ENCODE measurements at regions not wholly inside any gene's neighbourhood (a gene's known extent, or its start where the extent isn't known, plus 50 kb on each side); places are given as distances from the start of the nearest gene placed in this dataset.

GRCh38 chr9:86837345-86837744, 110.0 kb downstream of the GAS1 start:
- ChIA-PET CTCF (no interaction called here), POLR2A (no interaction called here)
- no peak overlapping the region for H3K4me3 ChIP-seq (ENCODE audit: control insufficient read depth in 1 of 2, extremely low read depth in 1 of 2, low read length in 1 of 2)
- no peaks in the 10 kb centered on the region for H3K9me3 ChIP-seq
- no peak overlapping the region for H3K4me3 Mint-ChIP-seq
- peaks cover 0 to 6% of the 10 kb centered on the region in 2 experiments for H3K27me3 ChIP-seq (replicated peaks in 1 of 2; ENCODE audit: control insufficient read depth in 2 of 2, extremely low read depth in 1 of 2, insufficient read depth in 2 of 2, low read length in 1 of 2)
- H3K36me3 Mint-ChIP-seq, result no peaks in the 10 kb centered on the region
- H3K27me3 Mint-ChIP-seq, result peaks cover 3 to 16% of the 10 kb centered on the region in 2 donors
- no peaks in the 10 kb centered on the region for H3K4me1 Mint-ChIP-seq
- H3K4me1 ChIP-seq (ENCODE audit: control insufficient read depth in 1 of 2, extremely low read depth in 1 of 2, insufficient read depth in 2 of 2, low read length in 2 of 2), result no peaks in the 10 kb centered on the region
- no peak overlapping the region for H3K27ac ChIP-seq (ENCODE audit: low read length)
- H3K9me3 Mint-ChIP-seq, result no peaks in the 10 kb centered on the region
- no peak overlapping the region for H3K27ac Mint-ChIP-seq
- WGBS (ENCODE audit: insufficient coverage), result no CpG with 5 or more reads among the region's 4 CpGs
- ATAC-seq (replicated peaks in 1 of 4) (no peak), DNase-seq (no peak)
- no peaks in the 10 kb centered on the region for H3K36me3 ChIP-seq (ENCODE audit: control insufficient read depth in 2 of 2, extremely low read depth in 1 of 2, insufficient read depth in 1 of 2, low read length in 1 of 2)

DNA sequence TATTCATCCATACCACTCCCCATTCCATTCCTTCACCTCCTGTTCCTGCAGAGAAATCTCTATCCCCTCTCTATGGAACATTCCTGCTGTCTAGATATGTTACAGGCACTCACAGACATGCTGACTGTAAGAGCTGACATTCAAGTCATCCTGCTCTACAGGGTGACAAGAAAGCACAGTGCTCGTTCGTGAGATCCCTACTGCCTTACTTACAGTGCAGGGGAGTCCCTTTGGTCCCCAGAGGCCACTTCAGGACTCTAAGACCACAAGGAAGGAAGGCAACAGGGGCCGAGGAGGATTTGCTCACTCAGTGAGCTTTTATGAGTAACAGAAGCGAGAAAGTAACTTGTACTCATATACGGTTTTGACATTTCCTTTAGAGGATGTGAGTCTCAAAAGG, 110.5 kb downstream of the GAS1 start:
- Histone ChIP-seq H3K9me3 (no peaks in the 10 kb centered on the region), H3K4me3 (ENCODE audit: control insufficient read depth in 1 of 2, extremely low read depth in 1 of 2, low read length in 1 of 2) (no peak overlapping the region), H3K36me3 (ENCODE audit: control insufficient read depth in 2 of 2, extremely low read depth in 1 of 2, insufficient read depth in 1 of 2, low read length in 1 of 2) (no peaks in the 10 kb centered on the region), H3K27ac (ENCODE audit: low read length) (no peak overlapping the region), H3K4me1 (ENCODE audit: control insufficient read depth in 1 of 2, extremely low read depth in 1 of 2, insufficient read depth in 2 of 2, low read length in 2 of 2) (no peaks in the 10 kb centered on the region), H3K27me3 (replicated peaks in 1 of 2; ENCODE audit: control insufficient read depth in 2 of 2, extremely low read depth in 1 of 2, insufficient read depth in 2 of 2, low read length in 1 of 2) (peaks cover 0 to 6% of the 10 kb centered on the region in 2 experiments)
- Mint-ChIP-seq H3K27ac (no peak overlapping the region), H3K27me3 (peaks cover 3 to 18% of the 10 kb centered on the region in 2 donors), H3K9me3 (no peaks in the 10 kb centered on the region), H3K36me3 (no peaks in the 10 kb centered on the region), H3K4me3 (no peak overlapping the region), H3K4me1 (no peaks in the 10 kb centered on the region)
- 67% methylated on average over 3 of the region's 5 CpGs for WGBS (ENCODE audit: insufficient coverage)
- CTCF ChIA-PET, result no interaction called here
- no peak for DNase-seq
- ATAC-seq (replicated peaks in 1 of 4), result no peak
- POLR2A ChIA-PET, result no interaction called here

GRCh38 chr9:86836266-86836665, 111.0 kb downstream of the GAS1 start:
- no peaks in the 10 kb centered on the region for H3K36me3 ChIP-seq (ENCODE audit: control insufficient read depth in 2 of 2, extremely low read depth in 1 of 2, insufficient read depth in 1 of 2, low read length in 1 of 2)
- WGBS (ENCODE audit: insufficient coverage), result no CpG with 5 or more reads among the region's 1 CpG
- ATAC-seq (replicated peaks in 1 of 4), result no peak
- H3K27me3 Mint-ChIP-seq, result peaks cover 3 to 18% of the 10 kb centered on the region in 2 donors
- no peaks in the 10 kb centered on the region for H3K9me3 ChIP-seq
- H3K4me3 ChIP-seq (ENCODE audit: control insufficient read depth in 1 of 2, extremely low read depth in 1 of 2, low read length in 1 of 2), result no peak overlapping the region
- DNase-seq, result no peak
- H3K27me3 ChIP-seq (replicated peaks in 1 of 2; ENCODE audit: control insufficient read depth in 2 of 2, extremely low read depth in 1 of 2, insufficient read depth in 2 of 2, low read length in 1 of 2), result peaks cover 0 to 6% of the 10 kb centered on the region in 2 experiments
- no peaks in the 10 kb centered on the region for H3K4me1 ChIP-seq (ENCODE audit: control insufficient read depth in 1 of 2, extremely low read depth in 1 of 2, insufficient read depth in 2 of 2, low read length in 2 of 2)
- no peak overlapping the region for H3K27ac Mint-ChIP-seq
- H3K36me3 Mint-ChIP-seq, result no peaks in the 10 kb centered on the region
- POLR2A ChIA-PET, result no interaction called here
- no peak overlapping the region for H3K4me3 Mint-ChIP-seq
- H3K4me1 Mint-ChIP-seq, result no peaks in the 10 kb centered on the region
- CTCF ChIA-PET, result no interaction called here
- H3K27ac ChIP-seq (ENCODE audit: low read length), result no peak overlapping the region
- H3K9me3 Mint-ChIP-seq, result no peaks in the 10 kb centered on the region

GRCh38 chr9:86830356-86830755, 117.0 kb downstream of the GAS1 start:
- H3K4me1 Mint-ChIP-seq, result no peaks in the 10 kb centered on the region
- Histone ChIP-seq H3K4me1 (ENCODE audit: control insufficient read depth in 1 of 2, extremely low read depth in 1 of 2, insufficient read depth in 2 of 2, low read length in 2 of 2) (no peaks in the 10 kb centered on the region), H3K27me3 (replicated peaks in 1 of 2; ENCODE audit: control insufficient read depth in 2 of 2, extremely low read depth in 1 of 2, insufficient read depth in 2 of 2, low read length in 1 of 2) (peaks cover 0 to 3% of the 10 kb centered on the region in 2 experiments), H3K4me3 (ENCODE audit: control insufficient read depth in 1 of 2, extremely low read depth in 1 of 2, low read length in 1 of 2) (no peak overlapping the region), H3K36me3 (ENCODE audit: control insufficient read depth in 2 of 2, extremely low read depth in 1 of 2, insufficient read depth in 1 of 2, low read length in 1 of 2) (no peaks in the 10 kb centered on the region), H3K9me3 (no peaks in the 10 kb centered on the region), H3K27ac (ENCODE audit: low read length) (no peak overlapping the region)
- CTCF ChIA-PET, result no interaction called here
- peaks cover 0 to 8% (median 0%) of the 10 kb centered on the region in 3 donors for H3K9me3 Mint-ChIP-seq
- H3K27ac Mint-ChIP-seq, result no peak overlapping the region
- ATAC-seq (replicated peaks in 1 of 4) (no peak), DNase-seq (no peak)
- H3K4me3 Mint-ChIP-seq, result no peak overlapping the region
- peaks cover 3 to 9% of the 10 kb centered on the region in 2 donors for H3K27me3 Mint-ChIP-seq
- no CpG with 5 or more reads among the region's 2 CpGs for WGBS (ENCODE audit: insufficient coverage)
- POLR2A ChIA-PET, result no interaction called here
- H3K36me3 Mint-ChIP-seq, result no peaks in the 10 kb centered on the region

DNA sequence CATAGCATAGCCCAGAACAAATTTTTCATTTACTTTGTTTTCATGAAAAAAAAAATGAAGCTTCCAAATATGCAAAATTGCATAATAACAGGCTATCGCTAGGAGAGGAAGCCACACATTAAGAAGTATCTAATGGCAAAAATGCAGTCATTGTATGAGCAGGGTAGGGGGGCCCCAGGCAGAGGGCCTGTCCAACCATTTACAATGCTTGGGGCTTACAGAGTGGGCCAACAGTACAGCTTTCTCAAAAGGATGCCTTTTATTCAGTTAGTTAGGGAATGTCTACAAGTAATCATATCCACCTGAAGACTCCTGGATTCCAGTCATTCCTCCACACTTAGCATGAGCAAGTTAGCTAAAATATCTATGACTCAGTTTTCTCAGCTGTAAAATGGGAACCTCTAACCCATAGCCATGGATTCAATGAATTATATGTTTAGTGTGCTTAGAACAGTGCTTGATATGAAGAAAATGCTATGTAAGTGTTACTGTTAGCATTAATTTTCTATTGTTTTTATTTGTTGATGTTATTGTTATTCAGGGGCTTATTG, 117.7 kb downstream of the GAS1 start:
- no CpG with 5 or more reads among the region's 1 CpG for WGBS (ENCODE audit: insufficient coverage)
- peaks cover 3 to 6% of the 10 kb centered on the region in 2 donors for H3K27me3 Mint-ChIP-seq
- CTCF ChIA-PET, result no interaction called here

GRCh38 chr9:86828631-86829030, 118.7 kb downstream of the GAS1 start:
- ChIA-PET CTCF (no interaction called here), POLR2A (no interaction called here)
- H3K36me3 Mint-ChIP-seq, result no peaks in the 10 kb centered on the region
- H3K9me3 Mint-ChIP-seq, result peaks cover 0 to 9% (median 3%) of the 10 kb centered on the region in 3 donors
- no peak overlapping the region for H3K4me3 ChIP-seq (ENCODE audit: control insufficient read depth in 1 of 2, extremely low read depth in 1 of 2, low read length in 1 of 2)
- H3K36me3 ChIP-seq (ENCODE audit: control insufficient read depth in 2 of 2, extremely low read depth in 1 of 2, insufficient read depth in 1 of 2, low read length in 1 of 2), result no peaks in the 10 kb centered on the region
- no peaks in the 10 kb centered on the region for H3K9me3 ChIP-seq
- ATAC-seq (replicated peaks in 1 of 4), result no peak
- H3K4me3 Mint-ChIP-seq, result no peak overlapping the region
- WGBS (ENCODE audit: insufficient coverage), result 100% methylated on average over 2 of the region's 4 CpGs
- no peaks in the 10 kb centered on the region for H3K27me3 ChIP-seq (replicated peaks in 1 of 2; ENCODE audit: control insufficient read depth in 2 of 2, extremely low read depth in 1 of 2, insufficient read depth in 2 of 2, low read length in 1 of 2)
- no peaks in the 10 kb centered on the region for H3K4me1 ChIP-seq (ENCODE audit: control insufficient read depth in 1 of 2, extremely low read depth in 1 of 2, insufficient read depth in 2 of 2, low read length in 2 of 2)
- DNase-seq, result no peak
- H3K27me3 Mint-ChIP-seq, result peaks cover 3 to 6% of the 10 kb centered on the region in 2 donors
- no peak overlapping the region for H3K27ac ChIP-seq (ENCODE audit: low read length)
- no peaks in the 10 kb centered on the region for H3K4me1 Mint-ChIP-seq
- H3K27ac Mint-ChIP-seq, result no peak overlapping the region

More for the DNA sequence above, 117.7 kb downstream of the GAS1 start:
- no peak overlapping the region for H3K4me3 Mint-ChIP-seq
- peaks cover 0 to 9% (median 3%) of the 10 kb centered on the region in 3 donors for H3K9me3 Mint-ChIP-seq
- POLR2A ChIA-PET, result no interaction called here
- no peaks in the 10 kb centered on the region for H3K36me3 Mint-ChIP-seq
- Histone ChIP-seq H3K9me3 (no peaks in the 10 kb centered on the region), H3K36me3 (ENCODE audit: control insufficient read depth in 2 of 2, extremely low read depth in 1 of 2, insufficient read depth in 1 of 2, low read length in 1 of 2) (no peaks in the 10 kb centered on the region), H3K27me3 (replicated peaks in 1 of 2; ENCODE audit: control insufficient read depth in 2 of 2, extremely low read depth in 1 of 2, insufficient read depth in 2 of 2, low read length in 1 of 2) (peaks cover 0 to 2% of the 10 kb centered on the region in 2 experiments), H3K4me1 (ENCODE audit: control insufficient read depth in 1 of 2, extremely low read depth in 1 of 2, insufficient read depth in 2 of 2, low read length in 2 of 2) (no peaks in the 10 kb centered on the region), H3K4me3 (ENCODE audit: control insufficient read depth in 1 of 2, extremely low read depth in 1 of 2, low read length in 1 of 2) (no peak overlapping the region), H3K27ac (ENCODE audit: low read length) (no peak overlapping the region)
- ATAC-seq (replicated peaks in 1 of 4), result no peak
- no peaks in the 10 kb centered on the region for H3K4me1 Mint-ChIP-seq
- H3K27ac Mint-ChIP-seq, result no peak overlapping the region
- DNase-seq, result no peak

GRCh38 chr9:86827893-86828292, 119.4 kb downstream of the GAS1 start:
- no peaks in the 10 kb centered on the region for H3K36me3 Mint-ChIP-seq
- no peak overlapping the region for H3K4me3 Mint-ChIP-seq
- H3K9me3 ChIP-seq, result no peaks in the 10 kb centered on the region
- no peaks in the 10 kb centered on the region for H3K27me3 ChIP-seq (replicated peaks in 1 of 2; ENCODE audit: control insufficient read depth in 2 of 2, extremely low read depth in 1 of 2, insufficient read depth in 2 of 2, low read length in 1 of 2)
- H3K4me3 ChIP-seq (ENCODE audit: control insufficient read depth in 1 of 2, extremely low read depth in 1 of 2, low read length in 1 of 2), result no peak overlapping the region
- peaks cover 3 to 6% of the 10 kb centered on the region in 2 donors for H3K27me3 Mint-ChIP-seq
- H3K36me3 ChIP-seq (ENCODE audit: control insufficient read depth in 2 of 2, extremely low read depth in 1 of 2, insufficient read depth in 1 of 2, low read length in 1 of 2), result no peaks in the 10 kb centered on the region
- CTCF ChIA-PET, result no interaction called here
- peaks cover 0 to 9% (median 3%) of the 10 kb centered on the region in 3 donors for H3K9me3 Mint-ChIP-seq
- 17% methylated on average over 1 of the region's 1 CpG for WGBS (ENCODE audit: insufficient coverage)
- H3K4me1 ChIP-seq (ENCODE audit: control insufficient read depth in 1 of 2, extremely low read depth in 1 of 2, insufficient read depth in 2 of 2, low read length in 2 of 2), result no peaks in the 10 kb centered on the region
- no peaks in the 10 kb centered on the region for H3K4me1 Mint-ChIP-seq
- H3K27ac ChIP-seq (ENCODE audit: low read length), result no peak overlapping the region
- POLR2A ChIA-PET, result no interaction called here
- DNase-seq (no peak), ATAC-seq (replicated peaks in 1 of 4) (no peak)
- H3K27ac Mint-ChIP-seq, result no peak overlapping the region
